ENCODE measurements at regions not wholly inside any gene's neighbourhood (a gene's known extent, or its start where the extent isn't known, plus 50 kb on each side); places are given as distances from the start of the nearest gene placed in this dataset.
A peak's percentile ranks its signal among the peaks of the same experiment; 100 is the strongest.

- DNase-seq: no peak
- peak overlapping the region; percentile 41 to 76 (median 57) for H3K27ac ChIP-seq
- TF ChIP-seq POLR2A (IDR thresholded peaks at IDR 0.05): no peak
- TF ChIP-seq CTCF (IDR thresholded peaks at IDR 0.05): no peak
- no peak overlapping the region for H3K4me3 ChIP-seq
- no peaks in the 10 kb centered on the region for H3K36me3 ChIP-seq
- peaks cover 0 to 32% (median 2%) of the 10 kb centered on the region in 3 donors for H3K4me1 ChIP-seq
- H3K9me3 ChIP-seq: no peaks in the 10 kb centered on the region
- intact Hi-C loops (cut with DNase I): no loop called here
- WGBS, 2 donors: 27 to 36% methylated on average over 3 to 7 of the region's 11 CpGs
- no peaks in the 10 kb centered on the region for H3K27me3 ChIP-seq
Observed at GRCh38 chr2:19738707-19739106, 163.1 kb downstream of the TTC32 start.

- Histone ChIP-seq H3K27me3 (no peaks in the 10 kb centered on the region), H3K4me3 (no peak overlapping the region), H3K9me3 (no peaks in the 10 kb centered on the region), H3K4me1 (peaks cover 0 to 32% (median 2%) of the 10 kb centered on the region in 3 donors), H3K27ac (no peak overlapping the region), H3K36me3 (no peaks in the 10 kb centered on the region)
- intact Hi-C loops (cut with DNase I): no loop called here
- no peak for DNase-seq
- 77 to 79% methylated on average over 6 of the region's 10 CpGs for WGBS, 2 donors
- no peak for TF ChIP-seq CTCF (IDR thresholded peaks at IDR 0.05)
- TF ChIP-seq POLR2A (IDR thresholded peaks at IDR 0.05): no peak
Observed at GRCh38 chr2:19736191-19736831, 165.5 kb downstream of the TTC32 start.

- no peaks in the 10 kb centered on the region for H3K9me3 ChIP-seq
- no peak overlapping the region for H3K4me3 ChIP-seq
- WGBS, 2 donors: 24 to 39% methylated on average over 3 of the region's 3 CpGs
- H3K27ac ChIP-seq: peak overlapping the region in 3 of 4 donors; percentile 10 to 61 (median 47)
- peaks cover 0 to 23% (median 2%) of the 10 kb centered on the region in 3 donors for H3K4me1 ChIP-seq
- H3K27me3 ChIP-seq: no peaks in the 10 kb centered on the region
- intact Hi-C loops (cut with DNase I): no loop called here
- H3K36me3 ChIP-seq: no peaks in the 10 kb centered on the region
- DNase-seq: no peak
- TF ChIP-seq CTCF (IDR thresholded peaks at IDR 0.05) (no peak), POLR2A (IDR thresholded peaks at IDR 0.05) (no peak)
Observed at GRCh38 chr2:19733951-19734425, 167.8 kb downstream of the TTC32 start.

- intact Hi-C loops (cut with DNase I): no loop called here
Observed at GRCh38 chr2:19733390-19733789, 168.4 kb downstream of the TTC32 start.

More at GRCh38 chr2:19733390-19733789, 168.4 kb downstream of the TTC32 start:
- H3K4me1 ChIP-seq: peaks cover 0 to 20% (median 2%) of the 10 kb centered on the region in 3 donors
- no peaks in the 10 kb centered on the region for H3K27me3 ChIP-seq
- H3K36me3 ChIP-seq: no peaks in the 10 kb centered on the region
- TF ChIP-seq CTCF (IDR thresholded peaks at IDR 0.05): no peak
- no peak for TF ChIP-seq POLR2A (IDR thresholded peaks at IDR 0.05)
- H3K9me3 ChIP-seq: no peaks in the 10 kb centered on the region
- H3K27ac ChIP-seq: peak overlapping the region in 3 of 4 donors; percentile 7 to 61 (median 47)
- no peak for DNase-seq
- 84 to 87% methylated on average over 4 of the region's 4 CpGs for WGBS, 2 donors
- H3K4me3 ChIP-seq: no peak overlapping the region

All from esophagus squamous epithelium (tissue), 5 donors.